Keratinocyte (primary cell): ENCODE measurements at regions not wholly inside any gene's neighbourhood (a gene's known extent, or its start where the extent isn't known, plus 50 kb on each side); places are given as distances from the start of the nearest gene placed in this dataset.

Experiments
- DNase-seq: peaks from one replicate; pipeline ENCODE4 v3.0.0-alpha.2; 2011; ENCODE audit warnings: low read depth, missing footprints, low spot score
- FAIRE-seq: peaks from 2 replicates; lab custom pipeline; 2011; peaks lifted over from hg19 to GRCh38; lab: Jason Lieb, UNC
- H2AFZ ChIP-seq: 2 replicates; pipeline ENCODE4 v1.6.0; 2012; ENCODE audit warnings: low read length, control low read depth, inconsistent platforms; ENCODE audit not compliant: control insufficient read depth
- H3K27ac ChIP-seq: 2 replicates; pipeline ENCODE4 v1.5.1; 2011; ENCODE audit warnings: low read length; ENCODE audit not compliant: control insufficient read depth, insufficient read depth
- H3K27me3 ChIP-seq: 3 replicates; pipeline ENCODE4 v1.6.0; 2011; ENCODE audit warnings: low read length; ENCODE audit not compliant: control insufficient read depth, insufficient read depth; ENCODE audit errors: extremely low read depth
- H3K36me3 ChIP-seq, 2 experiments: 2 replicates in 1 of 2; 3 replicates in 1 of 2; pipeline ENCODE4 v1.5.1; 2011; ENCODE audit warnings: low read length in 2 of 2, mild to moderate bottlenecking in 1 of 2; ENCODE audit not compliant: control insufficient read depth in 2 of 2, insufficient read depth in 2 of 2; ENCODE audit errors: extremely low read depth in 1 of 2
- H3K4me1 ChIP-seq: 3 replicates; pipeline ENCODE4 v1.5.1; 2011; ENCODE audit warnings: low read length; ENCODE audit not compliant: control insufficient read depth, insufficient read depth; ENCODE audit errors: extremely low read depth
- H3K4me2 ChIP-seq: 3 replicates; pipeline ENCODE4 v1.6.0; 2011; ENCODE audit warnings: low read depth, low read length; ENCODE audit not compliant: control insufficient read depth, insufficient read depth; ENCODE audit errors: extremely low read depth
- H3K4me3 ChIP-seq, 3 experiments: fragments of 200-600 bp in 1 of 3; sonication (generic) in 1 of 3; 2 replicates in 2 of 3; 3 replicates in 1 of 3; pipeline ENCODE4 v1.5.1; 2011 to 2016; ENCODE audit warnings: low read length in 3 of 3, mild to moderate bottlenecking in 3 of 3, control low read depth in 2 of 3, inconsistent platforms in 1 of 3, low read depth in 1 of 3, mixed read lengths in 1 of 3, mixed run types in 1 of 3, moderate library complexity in 1 of 3; ENCODE audit not compliant: control insufficient read depth in 2 of 3, insufficient read depth in 2 of 3; ENCODE audit errors: extremely low read depth in 1 of 3
- H3K79me2 ChIP-seq: 2 replicates; pipeline ENCODE4 v1.6.0; 2012; ENCODE audit warnings: low read length; ENCODE audit not compliant: control insufficient read depth, insufficient read depth
- H3K9ac ChIP-seq: 3 replicates; pipeline ENCODE4 v1.6.0; 2011; ENCODE audit warnings: low read length; ENCODE audit not compliant: control insufficient read depth, insufficient read depth; ENCODE audit errors: extremely low read depth
- H3K9me1 ChIP-seq: 3 replicates; pipeline ENCODE4 v1.6.0; 2011; ENCODE audit warnings: low read length; ENCODE audit not compliant: control insufficient read depth, insufficient read depth; ENCODE audit errors: extremely low read depth
- H3K9me3 ChIP-seq: 2 replicates; pipeline ENCODE4 v1.5.1; 2012; ENCODE audit warnings: low read depth, low read length; ENCODE audit not compliant: control insufficient read depth
- H4K20me1 ChIP-seq: 3 replicates; pipeline ENCODE4 v1.6.0; 2011; ENCODE audit warnings: low read length; ENCODE audit not compliant: control insufficient read depth, insufficient read depth; ENCODE audit errors: extremely low read depth
- EZH2 ChIP-seq: IDR thresholded peaks from one replicate; pipeline ENCODE4 v1.6.1; 2012; ENCODE audit warnings: inconsistent platforms, mild to moderate bottlenecking, low read length, moderate library complexity
- dilution Hi-C: fragments of 300-500 bp; cut with MboI; formaldehyde crosslinking; loops from one replicate; pipeline ENCODE4 v1.7.0; 2020; ENCODE audit warnings: low sequenced_read_pairs; ENCODE audit not compliant: extremely low pct_ligation_motif_present
- TF ChIP-seq, protein P1 (sequence below), 3 experiments: IDR thresholded peaks in 1 of 3; conservative IDR thresholded peaks in 1 of 3; optimal IDR thresholded peaks in 1 of 3; 2 replicates in 2 of 3; 3 replicates in 1 of 3; pipeline versions ENCODE3 to v1.5.1; 2011; ENCODE audit warnings: low read length in 3 of 3, mild to moderate bottlenecking in 3 of 3, moderate library complexity in 2 of 3, control low read depth in 1 of 3, inconsistent platforms in 1 of 3; ENCODE audit not compliant: insufficient read depth in 2 of 3; ENCODE audit errors: extremely low read depth in 1 of 3

DNA sequence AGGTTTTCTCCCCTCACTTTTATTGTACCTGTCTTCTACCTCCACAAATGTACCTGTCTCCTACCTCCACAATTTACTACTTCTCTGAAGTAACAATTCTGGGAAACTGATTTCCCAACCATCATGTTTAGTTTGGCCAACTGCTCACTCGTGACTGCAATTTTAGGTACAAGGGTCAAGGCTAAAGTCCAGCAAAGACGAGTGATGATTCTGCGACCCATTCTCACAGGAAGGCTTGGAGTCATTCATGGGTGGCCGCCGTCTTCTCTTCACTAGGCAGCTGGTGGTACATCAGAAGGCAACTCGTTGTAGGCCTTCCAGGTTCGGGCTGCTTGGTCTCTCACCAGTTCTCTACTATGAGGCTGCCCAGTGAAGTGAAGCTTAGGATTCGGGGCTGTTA is 483.8 kb upstream of the JARID2 start:
- Histone ChIP-seq H3K4me3 (no peak overlapping the region), H3K4me1 (peaks cover 26% of the 10 kb centered on the region), H3K79me2 (no peaks in the 10 kb centered on the region), H3K27ac (no peak overlapping the region), H4K20me1 (no peaks in the 10 kb centered on the region), H3K9me3 (no peaks in the 10 kb centered on the region), H3K36me3 (no peaks in the 10 kb centered on the region), H3K27me3 (no peaks in the 10 kb centered on the region), H3K9ac (no peak overlapping the region), H2AFZ (no peak overlapping the region), H3K9me1 (no peaks in the 10 kb centered on the region), H3K4me2 (no peak overlapping the region)
- FAIRE-seq (no peak), DNase-seq (no peak)
- TF ChIP-seq, protein P1, sequence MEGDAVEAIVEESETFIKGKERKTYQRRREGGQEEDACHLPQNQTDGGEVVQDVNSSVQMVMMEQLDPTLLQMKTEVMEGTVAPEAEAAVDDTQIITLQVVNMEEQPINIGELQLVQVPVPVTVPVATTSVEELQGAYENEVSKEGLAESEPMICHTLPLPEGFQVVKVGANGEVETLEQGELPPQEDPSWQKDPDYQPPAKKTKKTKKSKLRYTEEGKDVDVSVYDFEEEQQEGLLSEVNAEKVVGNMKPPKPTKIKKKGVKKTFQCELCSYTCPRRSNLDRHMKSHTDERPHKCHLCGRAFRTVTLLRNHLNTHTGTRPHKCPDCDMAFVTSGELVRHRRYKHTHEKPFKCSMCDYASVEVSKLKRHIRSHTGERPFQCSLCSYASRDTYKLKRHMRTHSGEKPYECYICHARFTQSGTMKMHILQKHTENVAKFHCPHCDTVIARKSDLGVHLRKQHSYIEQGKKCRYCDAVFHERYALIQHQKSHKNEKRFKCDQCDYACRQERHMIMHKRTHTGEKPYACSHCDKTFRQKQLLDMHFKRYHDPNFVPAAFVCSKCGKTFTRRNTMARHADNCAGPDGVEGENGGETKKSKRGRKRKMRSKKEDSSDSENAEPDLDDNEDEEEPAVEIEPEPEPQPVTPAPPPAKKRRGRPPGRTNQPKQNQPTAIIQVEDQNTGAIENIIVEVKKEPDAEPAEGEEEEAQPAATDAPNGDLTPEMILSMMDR (optimal IDR thresholded peaks at IDR 0.05 in 1 of 3, IDR thresholded peaks at IDR 0.05 in 1 of 3, conservative IDR thresholded peaks at IDR 0.05 in 1 of 3; ENCODE audit: extremely low read depth in 1 of 3, insufficient read depth in 2 of 3, low read length in 3 of 3): no peak
- dilution Hi-C loops: no loop called here

DNA sequence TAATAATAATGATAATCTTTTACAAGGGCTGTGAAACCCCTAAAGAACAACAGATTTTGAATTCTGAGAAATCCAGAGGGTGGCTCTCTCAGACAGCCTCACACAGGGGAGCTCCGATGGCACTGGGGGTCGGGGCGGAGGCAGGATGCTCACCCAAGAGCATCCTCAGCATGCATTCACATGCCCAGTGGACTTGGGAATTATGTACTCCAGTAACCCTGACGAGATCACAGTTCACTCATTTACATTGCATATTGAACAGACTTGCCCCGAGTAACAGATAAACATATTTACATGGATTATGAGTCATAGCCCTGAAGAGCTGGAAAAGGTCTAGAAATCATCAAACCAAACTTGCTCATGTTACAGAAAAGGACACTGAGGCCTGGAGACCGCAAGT is 482.7 kb upstream of the JARID2 start:
- dilution Hi-C loops: no loop called here
- Histone ChIP-seq H3K27me3 (no peaks in the 10 kb centered on the region), H3K9me3 (no peaks in the 10 kb centered on the region), H2AFZ (peak overlapping the region; percentile 57), H3K4me2 (peak overlapping the region; percentile 58), H3K9ac (peak overlapping the region; percentile 52), H4K20me1 (no peaks in the 10 kb centered on the region), H3K79me2 (no peaks in the 10 kb centered on the region), H3K4me1 (peaks cover 25% of the 10 kb centered on the region), H3K4me3 (no peak overlapping the region), H3K36me3 (no peaks in the 10 kb centered on the region), H3K9me1 (no peaks in the 10 kb centered on the region), H3K27ac (peak overlapping the region; percentile 66)
- peak; percentile 82 for DNase-seq
- TF ChIP-seq EZH2: no peak
- TF ChIP-seq, protein P1 (optimal IDR thresholded peaks at IDR 0.05 in 1 of 3, IDR thresholded peaks at IDR 0.05 in 1 of 3, conservative IDR thresholded peaks at IDR 0.05 in 1 of 3; ENCODE audit: extremely low read depth in 1 of 3, insufficient read depth in 2 of 3, low read length in 3 of 3): no peak
- FAIRE-seq: peak; percentile 78
